MM.1S (cell line): ENCODE measurements at regions not wholly inside any gene's neighbourhood (a gene's known extent, or its start where the extent isn't known, plus 50 kb on each side); places are given as distances from the start of the nearest gene placed in this dataset.

Source experiments
- DNase-seq: peaks from one replicate; pipeline ENCODE4 v3.0.0-alpha.2; 2015
- H2AFZ ChIP-seq: fragments of 300-600 bp; sonication (generic); 2 replicates; pipeline ENCODE4 v1.6.0; 2016; ENCODE audit warnings: antibody characterized with exemption, low read length
- H3F3A ChIP-seq: fragments of 300-600 bp; sonication (generic); 2 replicates; pipeline ENCODE4 v1.6.1; 2016; ENCODE audit warnings: mild to moderate bottlenecking, antibody characterized with exemption, low read length, moderate library complexity, mixed read lengths; ENCODE audit not compliant: insufficient read depth
- H3K27ac ChIP-seq: fragments of 300-600 bp; sonication (generic); 2 replicates; pipeline ENCODE4 v1.5.1; 2016; ENCODE audit warnings: mild to moderate bottlenecking, low read length
- H3K27me3 ChIP-seq: fragments of 300-600 bp; sonication (generic); replicated peaks from 2 replicates; pipeline ENCODE4 v1.6.0; 2016; ENCODE audit warnings: low read length; ENCODE audit not compliant: insufficient read depth
- H3K36me3 ChIP-seq: fragments of 300-600 bp; sonication (generic); replicated peaks from 2 replicates; pipeline ENCODE4 v1.6.1; 2016; ENCODE audit warnings: mild to moderate bottlenecking, low read length, mixed read lengths; ENCODE audit not compliant: insufficient read depth
- H3K4me1 ChIP-seq: fragments of 300-600 bp; sonication (generic); 2 replicates; pipeline ENCODE4 v1.6.1; 2016; ENCODE audit warnings: low read length, mixed read lengths
- H3K4me2 ChIP-seq: fragments of 300-600 bp; sonication (generic); 2 replicates; pipeline ENCODE4 v1.6.0; 2016; ENCODE audit warnings: low read depth, low read length
- H3K4me3 ChIP-seq: fragments of 300-600 bp; sonication (generic); 2 replicates; pipeline ENCODE4 v1.5.1; 2016; ENCODE audit warnings: low read length, mixed read lengths
- H3K79me2 ChIP-seq: fragments of 300-600 bp; sonication (generic); 2 replicates; pipeline ENCODE4 v1.6.1; 2016; ENCODE audit warnings: mixed run types, low read length, mixed read lengths
- H3K9ac ChIP-seq: fragments of 300-600 bp; sonication (generic); 2 replicates; pipeline ENCODE4 v1.6.1; 2016; ENCODE audit warnings: low read length, mixed read lengths
- H3K9me2 ChIP-seq: fragments of 300-600 bp; sonication (generic); replicated peaks from 2 replicates; pipeline ENCODE4 v1.6.1; 2016; ENCODE audit warnings: mild to moderate bottlenecking, low read length, mixed read lengths; ENCODE audit not compliant: insufficient read depth
- H3K9me3 ChIP-seq: fragments of 300-600 bp; sonication (generic); replicated peaks from 2 replicates; pipeline ENCODE4 v1.6.1; 2016; ENCODE audit warnings: mild to moderate bottlenecking, low read length, mixed read lengths; ENCODE audit not compliant: insufficient read depth
- H4K20me1 ChIP-seq: fragments of 300-600 bp; sonication (generic); 2 replicates; pipeline ENCODE4 v1.6.1; 2016; ENCODE audit warnings: mild to moderate bottlenecking, low read length, moderate library complexity, mixed read lengths; ENCODE audit not compliant: insufficient read depth
- CTCF ChIP-seq: fragments of 300-600 bp; sonication (generic); IDR thresholded peaks from 2 replicates; pipeline ENCODE4 v1.5.1; 2016; ENCODE audit warnings: antibody characterized with exemption, low read length, mixed read lengths
- EZH2 ChIP-seq: fragments of 300-600 bp; sonication (generic); optimal IDR thresholded peaks from 2 replicates; pipeline ENCODE3; 2017; ENCODE audit warnings: low read depth, mild to moderate bottlenecking, antibody characterized with exemption, low read length, mixed read lengths
- EZH2phosphoT487 ChIP-seq: fragments of 300-600 bp; sonication (generic); IDR thresholded peaks from 2 replicates; pipeline ENCODE4 v1.6.1; 2018; ENCODE audit warnings: antibody characterized with exemption, low read length

DNA sequence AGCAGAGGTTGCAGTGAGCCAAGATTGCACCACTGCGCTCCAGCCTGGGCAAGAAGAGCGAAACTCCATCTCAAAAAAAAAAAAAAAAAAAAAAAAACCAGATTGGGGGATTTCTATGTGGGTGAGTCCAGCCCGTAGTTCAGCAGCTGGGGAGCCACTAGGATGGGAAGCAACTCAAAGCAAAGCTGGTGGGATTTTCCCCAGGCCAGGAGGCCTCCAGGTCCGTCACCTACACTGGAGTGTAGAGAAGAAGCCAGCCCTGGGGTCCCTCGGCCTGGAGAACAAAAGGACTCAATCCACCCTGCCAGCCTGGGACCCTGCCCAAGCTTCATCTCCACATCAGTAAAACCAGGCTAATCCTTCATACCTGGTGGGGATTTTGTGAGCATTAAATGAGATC lies 121.3 kb upstream of the CACNA1A start:
- Histone ChIP-seq H3K4me2 (no peak overlapping the region), H3K36me3 (no peaks in the 10 kb centered on the region), H3K4me1 (no peaks in the 10 kb centered on the region), H3K9me2 (no peaks in the 10 kb centered on the region), H3K9me3 (no peaks in the 10 kb centered on the region), H3K4me3 (no peak overlapping the region), H3F3A (no peaks in the 10 kb centered on the region), H3K9ac (no peak overlapping the region), H4K20me1 (no peaks in the 10 kb centered on the region), H2AFZ (no peak overlapping the region), H3K27me3 (peaks cover 61% of the 10 kb centered on the region), H3K79me2 (no peaks in the 10 kb centered on the region), H3K27ac (no peak overlapping the region)
- TF ChIP-seq CTCF, result no peak
- TF ChIP-seq EZH2phosphoT487, result no peak
- no peak for TF ChIP-seq EZH2
- DNase-seq, result no peak

GRCh38 chr19:13623716-13624710 lies 117.7 kb upstream of the CACNA1A start:
- H3K4me2 ChIP-seq, result no peak overlapping the region
- H3K4me3 ChIP-seq, result no peak overlapping the region
- peaks cover 80% of the 10 kb centered on the region for H3K27me3 ChIP-seq

GRCh38 chr19:13622766-13623715 lies 116.8 kb upstream of the CACNA1A start:
- Histone ChIP-seq H3K27me3 (peaks cover 80% of the 10 kb centered on the region), H3K4me1 (no peaks in the 10 kb centered on the region), H3K27ac (no peak overlapping the region), H3K9me3 (no peaks in the 10 kb centered on the region), H4K20me1 (no peaks in the 10 kb centered on the region), H2AFZ (no peak overlapping the region), H3K79me2 (no peaks in the 10 kb centered on the region), H3K4me3 (no peak overlapping the region), H3F3A (no peaks in the 10 kb centered on the region), H3K36me3 (no peaks in the 10 kb centered on the region), H3K9me2 (no peaks in the 10 kb centered on the region), H3K9ac (no peak overlapping the region), H3K4me2 (no peak overlapping the region)
- TF ChIP-seq EZH2 (no peak), CTCF (no peak), EZH2phosphoT487 (no peak)
- no peak for DNase-seq

More at GRCh38 chr19:13623716-13624710, 117.7 kb upstream of the CACNA1A start:
- no peaks in the 10 kb centered on the region for H3F3A ChIP-seq
- no peak overlapping the region for H2AFZ ChIP-seq
- H3K36me3 ChIP-seq, result no peaks in the 10 kb centered on the region
- H3K79me2 ChIP-seq, result no peaks in the 10 kb centered on the region
- TF ChIP-seq EZH2 (no peak), CTCF (no peak), EZH2phosphoT487 (no peak)
- H3K9ac ChIP-seq, result no peak overlapping the region
- no peaks in the 10 kb centered on the region for H3K9me3 ChIP-seq
- no peaks in the 10 kb centered on the region for H3K4me1 ChIP-seq
- DNase-seq, result no peak
- H4K20me1 ChIP-seq, result no peaks in the 10 kb centered on the region
- no peaks in the 10 kb centered on the region for H3K9me2 ChIP-seq
- no peak overlapping the region for H3K27ac ChIP-seq
